H9 (cell line): ENCODE measurements at regions not wholly inside any gene's neighbourhood (a gene's known extent, or its start where the extent isn't known, plus 50 kb on each side); places are given as distances from the start of the nearest gene placed in this dataset.

Experiments
- DNase-seq: peaks from one replicate; pipeline ENCODE4 v3.0.0-alpha.2; 2017
- H2AFZ ChIP-seq: one replicate; pipeline ENCODE4 v1.6.1; 2013; ENCODE audit warnings: mild to moderate bottlenecking, low read length, control low read depth, moderate library complexity
- H2AK5ac ChIP-seq: 2 replicates; pipeline ENCODE4 v1.6.1; 2013; ENCODE audit warnings: low read length, control low read depth, mixed read lengths; ENCODE audit not compliant: insufficient read length
- H2BK120ac ChIP-seq: one replicate; pipeline ENCODE4 v1.6.1; 2013; ENCODE audit warnings: low read depth, mild to moderate bottlenecking, low read length, control low read depth, inconsistent platforms; ENCODE audit not compliant: poor library complexity, severe bottlenecking
- H2BK12ac ChIP-seq: 2 replicates; pipeline ENCODE4 v1.6.1; 2013; ENCODE audit warnings: low read length, control low read depth, mixed read lengths, low read depth; ENCODE audit not compliant: insufficient read length
- H2BK15ac ChIP-seq: 2 replicates; pipeline ENCODE4 v1.6.1; 2013; ENCODE audit warnings: low read depth, low read length, control low read depth
- H2BK20ac ChIP-seq: one replicate; pipeline ENCODE4 v1.6.1; 2013; ENCODE audit warnings: low read depth, mild to moderate bottlenecking, low read length, control low read depth, inconsistent platforms; ENCODE audit not compliant: poor library complexity, severe bottlenecking
- H2BK5ac ChIP-seq: 2 replicates; pipeline ENCODE4 v1.6.1; 2013; ENCODE audit warnings: low read length, control low read depth, mixed read lengths; ENCODE audit not compliant: insufficient read length
- H3K14ac ChIP-seq: 2 replicates; pipeline ENCODE4 v1.6.1; 2013; ENCODE audit warnings: low read length, control low read depth; ENCODE audit not compliant: insufficient read depth
- H3K18ac ChIP-seq: 2 replicates; pipeline ENCODE4 v1.6.1; 2013; ENCODE audit warnings: low read depth, mild to moderate bottlenecking, mixed read lengths, low read length, control low read depth; ENCODE audit not compliant: insufficient read length
- H3K23ac ChIP-seq: 2 replicates; pipeline ENCODE4 v1.6.1; 2013; ENCODE audit warnings: low read length, control low read depth, mixed read lengths, low read depth; ENCODE audit not compliant: insufficient read length
- H3K23me2 ChIP-seq: 2 replicates; pipeline ENCODE4 v1.6.1; 2013; ENCODE audit warnings: low read depth, mild to moderate bottlenecking, mixed read lengths, low read length, control low read depth; ENCODE audit not compliant: insufficient read length, poor library complexity, severe bottlenecking
- H3K27ac ChIP-seq: 2 replicates; pipeline ENCODE4 v1.5.1; 2013; ENCODE audit warnings: low read length, control low read depth, mixed read lengths, low read depth; ENCODE audit not compliant: insufficient read length
- H3K27me3 ChIP-seq: 2 replicates; pipeline ENCODE4 v1.6.1; 2013; ENCODE audit warnings: low read length, control low read depth, inconsistent platforms; ENCODE audit not compliant: insufficient read depth
- H3K4ac ChIP-seq: 2 replicates; pipeline ENCODE4 v1.6.1; 2013; ENCODE audit warnings: low read depth, mild to moderate bottlenecking, control low read depth, inconsistent platforms, low read length, moderate library complexity
- H3K4me1 ChIP-seq: 2 replicates; pipeline ENCODE4 v1.6.1; 2013; ENCODE audit warnings: low read length, control low read depth, inconsistent platforms; ENCODE audit not compliant: insufficient read depth
- H3K4me2 ChIP-seq: 2 replicates; pipeline ENCODE4 v1.6.1; 2013; ENCODE audit warnings: low read length, control low read depth, mixed read lengths; ENCODE audit not compliant: insufficient read length, insufficient read depth
- H3K56ac ChIP-seq: 2 replicates; pipeline ENCODE4 v1.6.1; 2013; ENCODE audit warnings: low read depth, mild to moderate bottlenecking, mixed read lengths, low read length, control low read depth; ENCODE audit not compliant: insufficient read length
- H3K79me1 ChIP-seq: 2 replicates; pipeline ENCODE4 v1.6.1; 2013; ENCODE audit warnings: low read depth, mild to moderate bottlenecking, moderate library complexity, low read length, control low read depth, inconsistent platforms; ENCODE audit not compliant: insufficient read depth, poor library complexity, severe bottlenecking
- H3K79me2 ChIP-seq: 2 replicates; pipeline ENCODE4 v1.6.1; 2013; ENCODE audit warnings: low read length, control low read depth, inconsistent platforms; ENCODE audit not compliant: insufficient read depth
- H3K9ac ChIP-seq: 2 replicates; pipeline ENCODE4 v1.6.1; 2013; ENCODE audit warnings: low read length, control low read depth, mixed read lengths; ENCODE audit not compliant: insufficient read length; ENCODE audit errors: extremely low read depth
- H3K9me3 ChIP-seq: one replicate; pipeline ENCODE4 v1.6.1; 2013; ENCODE audit warnings: low read depth, low read length, inconsistent platforms; ENCODE audit not compliant: control insufficient read depth
- H3T11ph ChIP-seq: one replicate; pipeline ENCODE4 v1.6.1; 2013; ENCODE audit warnings: mild to moderate bottlenecking, low read length, control low read depth, inconsistent platforms
- H4K20me1 ChIP-seq: one replicate; pipeline ENCODE4 v1.6.1; 2013; ENCODE audit not compliant: control insufficient read depth, insufficient read length, insufficient read depth
- H4K5ac ChIP-seq: 2 replicates; pipeline ENCODE4 v1.6.1; 2013; ENCODE audit warnings: low read depth, mild to moderate bottlenecking, mixed read lengths, low read length, control low read depth; ENCODE audit not compliant: insufficient read length
- H4K8ac ChIP-seq: replicated peaks from 2 replicates; pipeline ENCODE4 v1.6.1; 2013; ENCODE audit warnings: low read length, control low read depth, mixed read lengths, low read depth; ENCODE audit not compliant: insufficient read length
- H4K91ac ChIP-seq: 2 replicates; pipeline ENCODE4 v1.6.1; 2013; ENCODE audit warnings: low read depth, mild to moderate bottlenecking, moderate library complexity, mixed read lengths, low read length, control low read depth; ENCODE audit not compliant: insufficient read length
- H3K27ac Mint-ChIP-seq, 3 experiments: 2 replicates in 2 of 3; 3 replicates in 1 of 3; pipeline ENCODE4 v1.8.0; 2020 to 2021; ENCODE audit warnings: mixed read lengths in 3 of 3, mild to moderate bottlenecking in 1 of 3, moderate library complexity in 1 of 3
- H3K27me3 Mint-ChIP-seq: 2 replicates; pipeline ENCODE4 v1.8.0; 2021; ENCODE audit warnings: low read depth, mild to moderate bottlenecking, moderate library complexity, mixed read lengths
- H3K36me3 Mint-ChIP-seq, 3 experiments: 2 replicates in 2 of 3; 3 replicates in 1 of 3; pipeline ENCODE4 v1.8.0; 2020 to 2021; ENCODE audit warnings: low read depth in 3 of 3, mixed read lengths in 3 of 3; ENCODE audit not compliant: insufficient read depth in 1 of 3
- H3K4me1 Mint-ChIP-seq, 2 experiments: 2 replicates each; pipeline ENCODE4 v1.8.0; 2020; ENCODE audit warnings: mixed read lengths in 2 of 2
- H3K4me3 Mint-ChIP-seq, 2 experiments: 2 replicates in 1 of 2; 3 replicates in 1 of 2; pipeline ENCODE4 v1.8.0; 2020 to 2021; ENCODE audit warnings: mild to moderate bottlenecking in 2 of 2, mixed read lengths in 2 of 2, moderate library complexity in 1 of 2
- H3K9me3 Mint-ChIP-seq, 2 experiments: 2 replicates in 1 of 2; 3 replicates in 1 of 2; pipeline ENCODE4 v1.8.0; 2020; ENCODE audit warnings: mild to moderate bottlenecking in 2 of 2, mixed read lengths in 2 of 2, moderate library complexity in 1 of 2
- CTCF ChIP-seq: fragments of 200-600 bp; sonication (generic); conservative IDR thresholded peaks from 3 replicates; pipeline ENCODE4 v1.8.0; 2021; ENCODE audit warnings: antibody characterized with exemption, mild to moderate bottlenecking
- WGBS: extraction: QIAGEN DNeasy Blood & Tissue Kit; methylation state at CpG from one replicate; pipeline ENCODE4 v1.1.7; 2013; ENCODE audit warnings: missing lambda C conversion rate, low lambda C conversion rate, mixed read lengths; ENCODE audit not compliant: insufficient read length; ENCODE audit errors: extremely low coverage; 5-methylcytosine and 5-hydroxymethylcytosine counted together

GRCh38 chr6:4270001-4270400, 134.6 kb upstream of the ECI2 start:
- Histone ChIP-seq H3K4me2 (no peak overlapping the region), H3K27me3 (no peaks in the 10 kb centered on the region), H3K4ac (no peak overlapping the region), H3K79me1 (no peaks in the 10 kb centered on the region), H2BK20ac (no peak overlapping the region), H4K20me1 (no peaks in the 10 kb centered on the region), H3K14ac (no peak overlapping the region), H2BK120ac (no peak overlapping the region), H3T11ph (no peak overlapping the region), H2BK12ac (no peak overlapping the region), H3K56ac (no peak overlapping the region), H4K8ac (no peak overlapping the region), H4K91ac (no peak overlapping the region), H3K23ac (no peak overlapping the region), H3K79me2 (no peaks in the 10 kb centered on the region), H3K9me3 (no peaks in the 10 kb centered on the region), H3K9ac (no peak overlapping the region), H3K23me2 (no peaks in the 10 kb centered on the region), H2BK5ac (no peak overlapping the region), H3K27ac (no peak overlapping the region), H2AFZ (no peak overlapping the region), H3K18ac (no peak overlapping the region), H2AK5ac (no peak overlapping the region), H2BK15ac (no peak overlapping the region), H4K5ac (no peak overlapping the region), H3K4me1 (no peaks in the 10 kb centered on the region)
- TF ChIP-seq CTCF: no peak
- peaks cover 17% of the 10 kb centered on the region in 2 experiments for H3K4me1 Mint-ChIP-seq
- no peaks in the 10 kb centered on the region for H3K36me3 Mint-ChIP-seq
- 0 out of 2 replicates have a peak, but pooled peaks cover 2% of the 10 kb centered on the region for H3K27me3 Mint-ChIP-seq
- no peak overlapping the region for H3K27ac Mint-ChIP-seq
- H3K9me3 Mint-ChIP-seq: no peaks in the 10 kb centered on the region; a peak in 2 of 5 replicates
- whole genome bisulfite sequencing: no CpG with 5 or more reads among the region's 4 CpGs
- no peak overlapping the region for H3K4me3 Mint-ChIP-seq
- no peak for DNase-seq
